Mesendoderm (in vitro differentiated cells): ENCODE measurements at regions not wholly inside any gene's neighbourhood (a gene's known extent, or its start where the extent isn't known, plus 50 kb on each side); places are given as distances from the start of the nearest gene placed in this dataset.

ENCODE experiments used
- DNase-seq: peaks from one replicate; pipeline ENCODE4 v3.0.0; 2013
- H2AK5ac ChIP-seq: 2 replicates; pipeline ENCODE4 v1.6.1; 2013; ENCODE audit warnings: low read length, inconsistent platforms
- H2BK120ac ChIP-seq: 2 replicates; pipeline ENCODE4 v1.6.1; 2013; ENCODE audit warnings: low read depth, mild to moderate bottlenecking, low read length, moderate library complexity, mixed read lengths
- H2BK15ac ChIP-seq: replicated peaks from 2 replicates; pipeline ENCODE4 v1.6.1; 2013; ENCODE audit warnings: low read depth, mild to moderate bottlenecking, moderate library complexity
- H2BK5ac ChIP-seq: 2 replicates; pipeline ENCODE4 v1.6.1; 2013; ENCODE audit warnings: low read length, inconsistent platforms
- H3K18ac ChIP-seq: 2 replicates; pipeline ENCODE4 v1.6.1; 2013; ENCODE audit warnings: mild to moderate bottlenecking, low read length, mixed read lengths
- H3K23ac ChIP-seq: one replicate; pipeline ENCODE4 v1.6.1; 2013; ENCODE audit warnings: low read length
- H3K27ac ChIP-seq: 2 replicates; pipeline ENCODE4 v1.5.1; 2013; ENCODE audit warnings: low read depth, mild to moderate bottlenecking, inconsistent platforms, low read length, moderate library complexity
- H3K27me3 ChIP-seq: 2 replicates; pipeline ENCODE4 v1.6.1; 2013; ENCODE audit warnings: low read length, control low read depth, mild to moderate bottlenecking, inconsistent platforms; ENCODE audit not compliant: insufficient read depth, poor library complexity
- H3K36me3 ChIP-seq: 2 replicates; pipeline ENCODE4 v1.6.1; 2013; ENCODE audit warnings: low read length, inconsistent platforms; ENCODE audit not compliant: control insufficient read depth, insufficient read depth
- H3K4ac ChIP-seq: one replicate; pipeline ENCODE4 v1.6.1; 2013; ENCODE audit warnings: low read depth, mild to moderate bottlenecking, low read length, moderate library complexity
- H3K4me1 ChIP-seq: 2 replicates; pipeline ENCODE4 v1.6.1; 2013; ENCODE audit warnings: low read depth, low read length, inconsistent platforms; ENCODE audit not compliant: control insufficient read depth
- H3K4me2 ChIP-seq: 2 replicates; pipeline ENCODE4 v1.6.1; 2013; ENCODE audit warnings: low read length
- H3K4me3 ChIP-seq: 2 replicates; pipeline ENCODE4 v1.5.1; 2013; ENCODE audit warnings: mild to moderate bottlenecking, low read length
- H3K56ac ChIP-seq: one replicate; pipeline ENCODE4 v1.6.1; 2013; ENCODE audit warnings: low read length
- H3K79me1 ChIP-seq: 2 replicates; pipeline ENCODE4 v1.6.1; 2013; ENCODE audit warnings: low read length, inconsistent platforms
- H3K79me2 ChIP-seq: 2 replicates; pipeline ENCODE4 v1.6.1; 2013; ENCODE audit warnings: mild to moderate bottlenecking, low read length; ENCODE audit not compliant: control insufficient read depth, insufficient read depth
- H3K9ac ChIP-seq: 2 replicates; pipeline ENCODE4 v1.6.1; 2013; ENCODE audit warnings: low read length, inconsistent platforms
- H4K5ac ChIP-seq: one replicate; pipeline ENCODE4 v1.6.1; 2013; ENCODE audit warnings: low read length
- H4K8ac ChIP-seq: one replicate; pipeline ENCODE4 v1.6.1; 2013; ENCODE audit warnings: low read depth, mild to moderate bottlenecking, control low read depth, low read length, moderate library complexity
- WGBS: extraction: QIAGEN DNeasy Blood & Tissue Kit; methylation state at CpG from one replicate; pipeline ENCODE4 v1.1.7; 2013; ENCODE audit warnings: low lambda C conversion rate, missing lambda C conversion rate; ENCODE audit not compliant: insufficient coverage; ENCODE audit errors: extremely low coverage; 5-methylcytosine and 5-hydroxymethylcytosine counted together

DNA sequence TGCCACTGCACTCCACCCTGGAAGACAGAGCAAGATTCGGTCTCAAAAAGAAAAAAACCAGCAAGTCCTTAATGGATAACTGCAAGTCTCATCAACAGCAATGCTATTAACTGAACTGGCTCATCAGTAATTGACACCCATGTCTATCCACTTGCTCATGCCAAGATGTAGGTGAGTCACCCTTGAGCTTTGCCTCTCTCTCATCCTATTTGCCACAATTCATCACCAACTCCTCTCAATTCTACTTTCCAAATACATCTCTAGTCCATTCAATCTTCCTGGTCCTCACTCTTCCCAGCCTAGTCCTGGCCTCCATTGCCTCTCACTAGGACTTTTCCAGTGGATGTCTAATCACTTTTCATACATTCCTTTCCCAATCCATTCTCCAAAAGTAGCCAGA lies 103.7 kb upstream of the PRMT6 start:
- Histone ChIP-seq H3K27me3 (no peaks in the 10 kb centered on the region), H3K4me3 (no peak overlapping the region), H3K4me1 (no peaks in the 10 kb centered on the region), H3K9ac (no peak overlapping the region), H2BK15ac (no peak overlapping the region), H2AK5ac (no peak overlapping the region), H2BK120ac (no peak overlapping the region), H4K8ac (no peak overlapping the region), H3K27ac (no peak overlapping the region), H3K23ac (no peak overlapping the region), H3K36me3 (no peaks in the 10 kb centered on the region), H3K4ac (no peak overlapping the region), H3K56ac (no peak overlapping the region), H3K79me2 (no peaks in the 10 kb centered on the region), H3K4me2 (no peak overlapping the region), H4K5ac (no peak overlapping the region), H2BK5ac (no peak overlapping the region), H3K18ac (no peak overlapping the region), H3K79me1 (no peaks in the 10 kb centered on the region)
- WGBS, result no CpG with 5 or more reads among the region's 1 CpG
- DNase-seq, result no peak

GRCh38 chr1:106954661-106955229 lies 101.7 kb upstream of the PRMT6 start:
- no peak overlapping the region for H3K4me2 ChIP-seq
- H3K79me2 ChIP-seq, result no peaks in the 10 kb centered on the region
- H3K79me1 ChIP-seq, result no peaks in the 10 kb centered on the region
- H3K4me3 ChIP-seq, result no peak overlapping the region
- H3K27ac ChIP-seq, result no peak overlapping the region
- no peak overlapping the region for H3K18ac ChIP-seq
- H2BK5ac ChIP-seq, result no peak overlapping the region
- no peak overlapping the region for H4K5ac ChIP-seq
- H4K8ac ChIP-seq, result no peak overlapping the region
- DNase-seq, result no peak
- no peak overlapping the region for H2AK5ac ChIP-seq
- H3K4me1 ChIP-seq, result no peaks in the 10 kb centered on the region
- H3K9ac ChIP-seq, result no peak overlapping the region
- no peaks in the 10 kb centered on the region for H3K36me3 ChIP-seq
- no peak overlapping the region for H3K23ac ChIP-seq
- no peak overlapping the region for H3K4ac ChIP-seq
- H3K27me3 ChIP-seq, result no peaks in the 10 kb centered on the region
- no peak overlapping the region for H2BK120ac ChIP-seq
- H3K56ac ChIP-seq, result no peak overlapping the region
- no peak overlapping the region for H2BK15ac ChIP-seq

- no peaks in the 10 kb centered on the region for H3K27me3 ChIP-seq
- no peak overlapping the region for H3K4ac ChIP-seq
- no peak overlapping the region for H3K4me3 ChIP-seq
- no peaks in the 10 kb centered on the region for H3K79me1 ChIP-seq
- H3K4me2 ChIP-seq, result no peak overlapping the region
- no peak overlapping the region for H2AK5ac ChIP-seq
- H3K79me2 ChIP-seq, result no peaks in the 10 kb centered on the region
- H3K56ac ChIP-seq, result no peak overlapping the region
- no peak overlapping the region for H2BK120ac ChIP-seq
- no peaks in the 10 kb centered on the region for H3K4me1 ChIP-seq
- no peak overlapping the region for H3K23ac ChIP-seq
- no peak overlapping the region for H4K5ac ChIP-seq
- H2BK15ac ChIP-seq, result no peak overlapping the region
- WGBS, result no CpG with 5 or more reads among the region's 1 CpG
- no peak overlapping the region for H4K8ac ChIP-seq
- H3K27ac ChIP-seq, result no peak overlapping the region
- no peak for DNase-seq
- no peak overlapping the region for H3K9ac ChIP-seq
- no peaks in the 10 kb centered on the region for H3K36me3 ChIP-seq
- H3K18ac ChIP-seq, result no peak overlapping the region
- H2BK5ac ChIP-seq, result no peak overlapping the region
Measured at GRCh38 chr1:106956721-106957120, 99.8 kb upstream of the PRMT6 start.

DNA sequence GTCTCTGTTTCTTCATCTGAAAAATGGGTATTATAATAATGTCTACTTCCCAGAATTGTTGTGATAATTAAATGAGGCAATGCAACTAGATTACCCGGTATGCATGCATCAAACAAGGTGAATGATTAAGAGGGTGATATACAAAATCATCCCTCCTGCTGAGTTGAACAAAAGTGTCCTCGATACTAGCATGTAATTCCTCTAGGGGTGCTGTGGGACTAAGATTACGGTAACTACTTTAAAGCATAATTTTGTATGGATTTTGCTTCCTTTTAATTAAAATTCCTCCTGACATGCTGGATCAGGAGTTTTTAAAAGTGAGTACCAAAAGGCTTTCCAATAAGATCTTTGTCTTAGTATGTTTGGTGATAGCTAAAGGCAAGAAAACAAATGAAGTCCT lies 98.7 kb upstream of the PRMT6 start:
- H2BK15ac ChIP-seq, result no peak overlapping the region
- H3K56ac ChIP-seq, result no peak overlapping the region
- no peak overlapping the region for H4K5ac ChIP-seq
- no peak overlapping the region for H2BK120ac ChIP-seq
- no peaks in the 10 kb centered on the region for H3K79me1 ChIP-seq
- H3K4me2 ChIP-seq, result no peak overlapping the region
- H3K36me3 ChIP-seq, result no peaks in the 10 kb centered on the region
- no peak overlapping the region for H3K9ac ChIP-seq
- H3K23ac ChIP-seq, result no peak overlapping the region
- no peaks in the 10 kb centered on the region for H3K79me2 ChIP-seq
- DNase-seq, result peak; percentile 16
- no CpG with 5 or more reads among the region's 3 CpGs for WGBS
- no peak overlapping the region for H2AK5ac ChIP-seq
- H3K27ac ChIP-seq, result no peak overlapping the region
- H2BK5ac ChIP-seq, result no peak overlapping the region
- H3K27me3 ChIP-seq, result no peaks in the 10 kb centered on the region
- no peak overlapping the region for H3K4ac ChIP-seq
- H3K4me1 ChIP-seq, result no peaks in the 10 kb centered on the region
- H4K8ac ChIP-seq, result no peak overlapping the region
- no peak overlapping the region for H3K18ac ChIP-seq
- no peak overlapping the region for H3K4me3 ChIP-seq

DNA sequence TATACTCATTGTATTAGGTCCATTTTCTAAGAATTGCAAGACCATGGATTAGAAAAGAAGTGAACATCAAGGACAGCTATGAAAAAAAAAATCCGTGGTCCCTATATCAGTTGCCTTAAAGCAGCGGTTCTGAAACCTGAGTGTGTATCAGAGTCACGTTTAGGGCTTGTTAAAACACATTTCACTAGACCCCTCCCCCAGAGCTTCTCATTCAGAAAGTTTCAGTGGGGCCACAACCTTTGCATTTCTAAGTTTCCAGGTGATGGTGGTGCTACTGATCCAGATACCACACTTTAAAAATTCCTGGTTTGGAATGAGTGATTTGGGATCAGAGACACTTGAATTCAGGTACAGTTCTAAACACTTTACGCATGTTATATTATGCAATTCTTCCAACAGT lies 96.1 kb upstream of the PRMT6 start:
- H3K27me3 ChIP-seq, result no peaks in the 10 kb centered on the region
- no CpG with 5 or more reads among the region's 4 CpGs for WGBS

GRCh38 chr1:106961646-106962045 lies 94.8 kb upstream of the PRMT6 start:
- no peak overlapping the region for H3K4me2 ChIP-seq
- no peak overlapping the region for H2BK15ac ChIP-seq
- no peak overlapping the region for H3K18ac ChIP-seq
- no peak overlapping the region for H4K5ac ChIP-seq
- H2BK120ac ChIP-seq, result no peak overlapping the region
- H2BK5ac ChIP-seq, result no peak overlapping the region
- no peak overlapping the region for H3K56ac ChIP-seq
- no peak overlapping the region for H4K8ac ChIP-seq
- no peaks in the 10 kb centered on the region for H3K79me1 ChIP-seq
- no peak overlapping the region for H3K4me3 ChIP-seq
- H3K4ac ChIP-seq, result no peak overlapping the region
- H3K36me3 ChIP-seq, result no peaks in the 10 kb centered on the region
- no peak for DNase-seq
- H3K27me3 ChIP-seq, result no peaks in the 10 kb centered on the region
- H2AK5ac ChIP-seq, result no peak overlapping the region
- no peak overlapping the region for H3K9ac ChIP-seq
- no peak overlapping the region for H3K27ac ChIP-seq
- H3K79me2 ChIP-seq, result no peaks in the 10 kb centered on the region
- no peak overlapping the region for H3K23ac ChIP-seq
- no peaks in the 10 kb centered on the region for H3K4me1 ChIP-seq

More for the DNA sequence above, 96.1 kb upstream of the PRMT6 start:
- DNase-seq, result no peak
- Histone ChIP-seq H4K8ac (no peak overlapping the region), H3K4me3 (no peak overlapping the region), H4K5ac (no peak overlapping the region), H3K27ac (no peak overlapping the region), H2AK5ac (no peak overlapping the region), H3K23ac (no peak overlapping the region), H2BK5ac (no peak overlapping the region), H3K56ac (no peak overlapping the region), H3K4me2 (no peak overlapping the region), H3K18ac (no peak overlapping the region), H2BK120ac (no peak overlapping the region), H3K4ac (no peak overlapping the region), H3K79me2 (no peaks in the 10 kb centered on the region), H3K4me1 (no peaks in the 10 kb centered on the region), H2BK15ac (no peak overlapping the region), H3K79me1 (no peaks in the 10 kb centered on the region), H3K9ac (no peak overlapping the region), H3K36me3 (no peaks in the 10 kb centered on the region)
